CD14-positive monocyte (primary cell): ENCODE measurements at regions not wholly inside any gene's neighbourhood (a gene's known extent, or its start where the extent isn't known, plus 50 kb on each side); places are given as distances from the start of the nearest gene placed in this dataset.

ENCODE experiments used
- DNase-seq, 3 donors: peaks; one replicate each; pipeline ENCODE4 v3.0.0-alpha.2; 2011 to 2022
- H2AFZ ChIP-seq: 2 replicates; pipeline ENCODE4 v1.6.0; 2012; ENCODE audit warnings: mild to moderate bottlenecking, low read depth, low read length, inconsistent platforms; ENCODE audit not compliant: insufficient read depth, poor library complexity, severe bottlenecking
- H3K27ac ChIP-seq, 2 donors: 1 replicate in 1 of 2; 2 replicates in 1 of 2; pipeline ENCODE4 v1.5.1; 2012 to 2013; ENCODE audit warnings: low read length in 2 of 2, control low read depth in 1 of 2, inconsistent platforms in 1 of 2, low read depth in 1 of 2, mild to moderate bottlenecking in 1 of 2
- H3K27me3 ChIP-seq, 2 donors: one replicate each; pipeline versions ENCODE4 v1.6.0 to v1.6.1; 2011 to 2013; ENCODE audit warnings: low read length in 2 of 2; ENCODE audit not compliant: control insufficient read depth in 2 of 2, insufficient read depth in 2 of 2
- H3K36me3 ChIP-seq, 2 donors: replicated peaks in 1 of 2; 1 replicate in 1 of 2; 2 replicates in 1 of 2; pipeline versions ENCODE4 v1.5.1 to v1.6.1; 2012 to 2013; ENCODE audit warnings: low read length in 2 of 2, control low read depth in 1 of 2, inconsistent platforms in 1 of 2, mild to moderate bottlenecking in 1 of 2; ENCODE audit not compliant: insufficient read depth in 2 of 2, control insufficient read depth in 1 of 2
- H3K4me1 ChIP-seq, 2 donors: 1 replicate in 1 of 2; 2 replicates in 1 of 2; pipeline versions ENCODE4 v1.5.1 to v1.6.1; 2012 to 2013; ENCODE audit warnings: low read length in 2 of 2, control low read depth in 1 of 2, inconsistent platforms in 1 of 2, mild to moderate bottlenecking in 1 of 2, moderate library complexity in 1 of 2; ENCODE audit not compliant: insufficient read depth in 2 of 2, control insufficient read depth in 1 of 2
- H3K4me2 ChIP-seq: replicated peaks from 2 replicates; pipeline ENCODE3; 2012; ENCODE audit warnings: low read length, moderate library complexity, mild to moderate bottlenecking; ENCODE audit not compliant: poor library complexity, severe bottlenecking; ENCODE audit errors: extremely low read depth
- H3K4me3 ChIP-seq, 3 experiments: fragments of 200-600 bp in 1 of 3; sonication (generic) in 1 of 3; replicated peaks in 1 of 3; 1 replicate in 2 of 3; 2 replicates in 1 of 3; pipeline ENCODE4 v1.5.1; 2011 to 2013; ENCODE audit warnings: low read length in 3 of 3, mild to moderate bottlenecking in 3 of 3, control low read depth in 2 of 3, low read depth in 2 of 3, inconsistent platforms in 1 of 3, moderate library complexity in 1 of 3
- H3K79me2 ChIP-seq: 2 replicates; pipeline ENCODE4 v1.6.0; 2012; ENCODE audit warnings: mild to moderate bottlenecking, control low read depth, inconsistent platforms, low read length, moderate library complexity; ENCODE audit not compliant: insufficient read depth
- H3K9ac ChIP-seq: 2 replicates; pipeline ENCODE4 v1.6.0; 2017; ENCODE audit warnings: low read length, mild to moderate bottlenecking; ENCODE audit not compliant: insufficient read depth, poor library complexity, severe bottlenecking
- H3K9me3 ChIP-seq, 2 donors: replicated peaks in 1 of 2; 1 replicate in 1 of 2; 2 replicates in 1 of 2; pipeline versions ENCODE4 v1.5.1 to v1.6.1; 2012 to 2013; ENCODE audit warnings: low read length in 2 of 2, control low read depth in 1 of 2; ENCODE audit not compliant: control insufficient read depth in 1 of 2, insufficient read depth in 1 of 2
- H4K20me1 ChIP-seq: 2 replicates; pipeline ENCODE4 v1.6.0; 2012; ENCODE audit warnings: mild to moderate bottlenecking, low read length, control low read depth, moderate library complexity; ENCODE audit not compliant: insufficient read depth
- H3K27ac Mint-ChIP-seq, 7 donors: one replicate each; pipeline ENCODE4 v1.8.0; 2020; ENCODE audit warnings: mild to moderate bottlenecking in 7 of 7, mixed read lengths in 7 of 7, moderate library complexity in 6 of 7, inconsistent platforms in 2 of 7
- H3K27me3 Mint-ChIP-seq, 3 donors: one replicate each; pipeline ENCODE4 v1.8.0; 2021 to 2022; ENCODE audit warnings: low read depth in 3 of 3, mild to moderate bottlenecking in 3 of 3, mixed read lengths in 3 of 3, moderate library complexity in 3 of 3, inconsistent platforms in 1 of 3
- H3K36me3 Mint-ChIP-seq, 2 donors: one replicate each; pipeline ENCODE4 v1.8.0; 2020; ENCODE audit warnings: mixed read lengths in 2 of 2, inconsistent platforms in 1 of 2, mild to moderate bottlenecking in 1 of 2
- H3K4me1 Mint-ChIP-seq: one replicate; pipeline ENCODE4 v1.8.0; 2020; ENCODE audit warnings: mild to moderate bottlenecking, mixed read lengths
- H3K4me3 Mint-ChIP-seq, 2 donors: one replicate each; pipeline ENCODE4 v1.8.0; 2020; ENCODE audit warnings: mild to moderate bottlenecking in 2 of 2, mixed read lengths in 2 of 2, moderate library complexity in 1 of 2
- H3K9me3 Mint-ChIP-seq, 7 donors: one replicate each; pipeline ENCODE4 v1.8.0; 2020 to 2022; ENCODE audit warnings: mixed read lengths in 7 of 7, mild to moderate bottlenecking in 6 of 7, moderate library complexity in 6 of 7, inconsistent platforms in 2 of 7
- WGBS: methylation state at CpG from one replicate; pipeline ENCODE4 v1.1.5; 2013; ENCODE audit warnings: missing lambda C conversion rate; ENCODE audit not compliant: insufficient coverage; 5-methylcytosine and 5-hydroxymethylcytosine counted together
- intact Hi-C, 2 donors: fragments of 100-400 bp; cut with micrococcal nuclease; formaldehyde crosslinking; loops; one replicate each; pipeline versions ENCODE4 v1.15.0 to v1.15.1; 2023
- TF ChIP-seq, protein P1 (sequence below): fragments of 200-600 bp; IDR thresholded peaks from one replicate; pipeline ENCODE4 v1.8.0; 2022; ENCODE audit warnings: antibody characterized with exemption, mild to moderate bottlenecking

GRCh38 chr1:82492159-82492558, 691.4 kb downstream of the ADGRL2 start:
- TF ChIP-seq, protein P1, sequence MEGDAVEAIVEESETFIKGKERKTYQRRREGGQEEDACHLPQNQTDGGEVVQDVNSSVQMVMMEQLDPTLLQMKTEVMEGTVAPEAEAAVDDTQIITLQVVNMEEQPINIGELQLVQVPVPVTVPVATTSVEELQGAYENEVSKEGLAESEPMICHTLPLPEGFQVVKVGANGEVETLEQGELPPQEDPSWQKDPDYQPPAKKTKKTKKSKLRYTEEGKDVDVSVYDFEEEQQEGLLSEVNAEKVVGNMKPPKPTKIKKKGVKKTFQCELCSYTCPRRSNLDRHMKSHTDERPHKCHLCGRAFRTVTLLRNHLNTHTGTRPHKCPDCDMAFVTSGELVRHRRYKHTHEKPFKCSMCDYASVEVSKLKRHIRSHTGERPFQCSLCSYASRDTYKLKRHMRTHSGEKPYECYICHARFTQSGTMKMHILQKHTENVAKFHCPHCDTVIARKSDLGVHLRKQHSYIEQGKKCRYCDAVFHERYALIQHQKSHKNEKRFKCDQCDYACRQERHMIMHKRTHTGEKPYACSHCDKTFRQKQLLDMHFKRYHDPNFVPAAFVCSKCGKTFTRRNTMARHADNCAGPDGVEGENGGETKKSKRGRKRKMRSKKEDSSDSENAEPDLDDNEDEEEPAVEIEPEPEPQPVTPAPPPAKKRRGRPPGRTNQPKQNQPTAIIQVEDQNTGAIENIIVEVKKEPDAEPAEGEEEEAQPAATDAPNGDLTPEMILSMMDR: no peak
- peaks cover 13 to 27% of the 10 kb centered on the region in 2 donors for H3K9me3 ChIP-seq
- Mint-ChIP-seq H3K4me3 (no peak overlapping the region), H3K36me3 (no peaks in the 10 kb centered on the region), H3K27me3 (peaks cover 0 to 2% (median 0%) of the 10 kb centered on the region in 3 donors), H3K4me1 (no peaks in the 10 kb centered on the region), H3K9me3 (peaks cover 18 to 37% (median 24%) of the 10 kb centered on the region in 7 donors), H3K27ac (no peak overlapping the region)
- H3K9ac ChIP-seq: no peak overlapping the region
- DNase-seq: no peak
- no peaks in the 10 kb centered on the region for H3K27me3 ChIP-seq
- no peak overlapping the region for H3K4me3 ChIP-seq
- H4K20me1 ChIP-seq: no peaks in the 10 kb centered on the region
- no peak overlapping the region for H3K27ac ChIP-seq
- no peaks in the 10 kb centered on the region for H3K79me2 ChIP-seq
- no peaks in the 10 kb centered on the region for H3K4me1 ChIP-seq
- intact Hi-C loops: no loop called here
- no peak overlapping the region for H3K4me2 ChIP-seq
- 82% methylated on average over 1 of the region's 2 CpGs for WGBS
- no peak overlapping the region for H2AFZ ChIP-seq
- H3K36me3 ChIP-seq: no peaks in the 10 kb centered on the region

DNA sequence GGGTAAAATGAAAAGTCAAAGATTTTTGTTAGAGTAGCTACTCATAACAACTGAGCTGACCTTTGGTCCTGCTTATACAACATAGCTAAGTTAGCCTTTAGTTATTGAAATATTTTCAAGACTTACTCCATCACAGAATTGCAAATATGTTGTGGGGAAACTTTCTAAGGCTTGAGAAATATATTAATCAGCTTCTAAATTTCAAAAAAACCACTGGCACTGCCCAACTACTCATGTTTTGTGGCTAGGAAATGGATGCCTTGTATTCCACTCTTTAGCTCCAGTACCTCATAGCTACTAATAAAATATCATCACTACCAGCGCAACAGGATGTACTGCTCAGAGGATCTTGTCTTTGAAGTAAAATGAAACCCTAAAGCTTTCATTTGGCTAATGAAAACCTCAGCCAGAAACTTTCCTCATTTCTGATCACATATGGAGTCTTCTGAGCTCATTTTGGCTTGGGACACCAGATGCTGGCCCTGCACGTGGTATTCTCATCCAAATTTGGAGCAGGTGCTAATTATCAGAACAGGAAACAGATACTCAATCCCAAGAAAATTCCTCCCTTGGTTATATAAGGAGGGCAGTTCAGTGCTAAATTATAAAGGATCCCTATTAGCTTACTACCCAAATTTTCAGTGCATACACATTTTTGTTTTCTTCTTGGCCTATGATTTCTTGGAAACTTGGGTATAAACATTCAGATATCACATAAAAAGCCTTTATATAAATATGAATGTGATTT, 690.7 kb downstream of the ADGRL2 start:
- Histone ChIP-seq H3K79me2 (no peaks in the 10 kb centered on the region), H3K4me3 (no peak overlapping the region), H3K27ac (no peak overlapping the region), H3K36me3 (no peaks in the 10 kb centered on the region), H3K27me3 (no peaks in the 10 kb centered on the region), H3K9me3 (peaks cover 12 to 27% of the 10 kb centered on the region in 2 donors), H3K4me1 (no peaks in the 10 kb centered on the region), H2AFZ (no peak overlapping the region), H3K9ac (no peak overlapping the region), H3K4me2 (no peak overlapping the region), H4K20me1 (no peaks in the 10 kb centered on the region)
- no peaks in the 10 kb centered on the region for H3K36me3 Mint-ChIP-seq
- WGBS: 83% methylated on average over 1 of the region's 2 CpGs
- intact Hi-C loops: no loop called here
- DNase-seq: no peak
- H3K4me3 Mint-ChIP-seq: no peak overlapping the region
- no peaks in the 10 kb centered on the region for H3K4me1 Mint-ChIP-seq
- peaks cover 0 to 2% (median 0%) of the 10 kb centered on the region in 3 donors for H3K27me3 Mint-ChIP-seq
- no peak overlapping the region for H3K27ac Mint-ChIP-seq
- TF ChIP-seq, protein P1: no peak
- peaks cover 17 to 34% (median 20%) of the 10 kb centered on the region in 7 donors for H3K9me3 Mint-ChIP-seq
